ENCODE measurements at regions not wholly inside any gene's neighbourhood (a gene's known extent, or its start where the extent isn't known, plus 50 kb on each side); places are given as distances from the start of the nearest gene placed in this dataset. TPM values are rescaled to one million over a fixed set of nuclear protein-coding genes. Genes with fewer than 3 reads are reported as not detected.

Small RNAs in the stretch of these regions (small RNA-seq; reads per million reads assigned to genes)
- gene AC026826.2 (not detected), gene AC026826.3 (not detected)

All from osteoblast (primary cell).